AG04450 (cell line): ENCODE measurements at regions not wholly inside any gene's neighbourhood (a gene's known extent, or its start where the extent isn't known, plus 50 kb on each side); places are given as distances from the start of the nearest gene placed in this dataset.

ENCODE experiments used
- CTCF ChIA-PET: fragments of 300-600, 350-600 bp; formaldehyde crosslinking; extraction: SDS; loops from one replicate; lab custom pipeline; 2022; ENCODE audit warnings: antibody characterized with exemption, inconsistent platforms; lab: Charles Lee
- POLR2A ChIA-PET: fragments of 350-600 bp; formaldehyde crosslinking; extraction: SDS; loops from one replicate; lab custom pipeline; 2021; ENCODE audit warnings: antibody characterized with exemption, inconsistent platforms; lab: Yijun Ruan, JAX
- DNase-seq: peaks from one replicate; pipeline ENCODE4 v3.0.0-alpha.2; 2011; ENCODE audit warnings: low read depth, low spot score
- H3K27ac ChIP-seq: one replicate; pipeline ENCODE4 v1.5.1; 2012; ENCODE audit warnings: low read depth, low read length, control low read depth
- H3K27me3 ChIP-seq: one replicate; pipeline ENCODE4 v1.6.0; 2012; ENCODE audit warnings: low read length; ENCODE audit not compliant: control insufficient read depth, insufficient read depth
- H3K4me3 ChIP-seq: 2 replicates; pipeline ENCODE4 v1.5.1; 2011; ENCODE audit warnings: mild to moderate bottlenecking, low read depth, low read length, control low read depth
- H3K9me3 ChIP-seq: 2 replicates; pipeline ENCODE4 v1.5.1; 2012; ENCODE audit warnings: low read length; ENCODE audit not compliant: control insufficient read depth, insufficient read depth
- TF ChIP-seq, protein P1 (sequence below): IDR thresholded peaks from 2 replicates; pipeline ENCODE4 v1.5.1; 2011; ENCODE audit warnings: low read depth, low read length, control low read depth, inconsistent platforms

DNA sequence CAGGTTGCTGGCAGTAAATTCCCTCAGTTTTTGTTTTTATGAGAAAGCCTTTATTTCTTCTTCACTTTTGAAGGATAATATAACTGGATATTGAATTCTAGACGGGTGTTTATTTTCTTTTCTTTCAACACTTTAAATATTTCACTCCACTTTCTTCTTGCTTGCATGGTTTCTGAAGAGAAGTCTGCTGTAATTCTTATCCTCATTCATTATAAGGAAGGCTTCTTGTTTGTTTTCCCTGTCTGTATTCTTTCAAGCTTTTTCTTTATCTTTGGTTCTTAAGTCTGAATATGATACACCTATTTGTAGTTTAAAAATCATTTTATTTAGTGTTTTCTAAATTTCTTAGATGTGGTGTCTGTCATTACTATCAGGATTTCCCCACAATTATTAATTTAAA is 1054.3 kb downstream of the TLE1 start:
- no peak overlapping the region for H3K4me3 ChIP-seq
- TF ChIP-seq, protein P1, sequence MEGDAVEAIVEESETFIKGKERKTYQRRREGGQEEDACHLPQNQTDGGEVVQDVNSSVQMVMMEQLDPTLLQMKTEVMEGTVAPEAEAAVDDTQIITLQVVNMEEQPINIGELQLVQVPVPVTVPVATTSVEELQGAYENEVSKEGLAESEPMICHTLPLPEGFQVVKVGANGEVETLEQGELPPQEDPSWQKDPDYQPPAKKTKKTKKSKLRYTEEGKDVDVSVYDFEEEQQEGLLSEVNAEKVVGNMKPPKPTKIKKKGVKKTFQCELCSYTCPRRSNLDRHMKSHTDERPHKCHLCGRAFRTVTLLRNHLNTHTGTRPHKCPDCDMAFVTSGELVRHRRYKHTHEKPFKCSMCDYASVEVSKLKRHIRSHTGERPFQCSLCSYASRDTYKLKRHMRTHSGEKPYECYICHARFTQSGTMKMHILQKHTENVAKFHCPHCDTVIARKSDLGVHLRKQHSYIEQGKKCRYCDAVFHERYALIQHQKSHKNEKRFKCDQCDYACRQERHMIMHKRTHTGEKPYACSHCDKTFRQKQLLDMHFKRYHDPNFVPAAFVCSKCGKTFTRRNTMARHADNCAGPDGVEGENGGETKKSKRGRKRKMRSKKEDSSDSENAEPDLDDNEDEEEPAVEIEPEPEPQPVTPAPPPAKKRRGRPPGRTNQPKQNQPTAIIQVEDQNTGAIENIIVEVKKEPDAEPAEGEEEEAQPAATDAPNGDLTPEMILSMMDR, result no peak
- DNase-seq, result no peak

DNA sequence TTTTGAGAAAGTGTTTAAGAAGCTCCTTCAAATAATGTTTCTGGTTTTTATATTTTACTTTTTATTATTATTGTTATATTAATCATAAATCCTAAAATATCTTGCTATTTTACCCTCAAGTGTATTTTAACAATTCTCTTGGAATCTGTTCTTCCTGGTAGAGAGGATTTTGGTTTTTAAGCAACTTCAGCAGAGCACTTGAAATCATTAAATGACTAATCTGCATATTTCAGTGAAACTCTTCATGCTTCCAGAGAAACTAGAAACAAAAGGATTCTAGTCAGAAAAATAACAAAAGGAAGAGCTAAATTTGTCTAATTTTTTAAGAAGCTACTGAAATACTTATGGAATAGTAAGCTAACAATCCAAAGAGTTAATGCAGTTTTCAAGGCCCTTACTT is 1057.3 kb downstream of the TLE1 start:
- ChIA-PET CTCF (no interaction called here), POLR2A (no interaction called here)
- no peaks in the 10 kb centered on the region for H3K9me3 ChIP-seq
- no peak overlapping the region for H3K4me3 ChIP-seq
- DNase-seq, result no peak
- TF ChIP-seq, protein P1, result no peak
- H3K27ac ChIP-seq, result no peak overlapping the region
- H3K27me3 ChIP-seq, result no peaks in the 10 kb centered on the region

More for the DNA sequence above, 1054.3 kb downstream of the TLE1 start:
- Histone ChIP-seq H3K27ac (no peak overlapping the region), H3K9me3 (no peaks in the 10 kb centered on the region), H3K27me3 (no peaks in the 10 kb centered on the region)
- ChIA-PET CTCF (no interaction called here), POLR2A (no interaction called here)

DNA sequence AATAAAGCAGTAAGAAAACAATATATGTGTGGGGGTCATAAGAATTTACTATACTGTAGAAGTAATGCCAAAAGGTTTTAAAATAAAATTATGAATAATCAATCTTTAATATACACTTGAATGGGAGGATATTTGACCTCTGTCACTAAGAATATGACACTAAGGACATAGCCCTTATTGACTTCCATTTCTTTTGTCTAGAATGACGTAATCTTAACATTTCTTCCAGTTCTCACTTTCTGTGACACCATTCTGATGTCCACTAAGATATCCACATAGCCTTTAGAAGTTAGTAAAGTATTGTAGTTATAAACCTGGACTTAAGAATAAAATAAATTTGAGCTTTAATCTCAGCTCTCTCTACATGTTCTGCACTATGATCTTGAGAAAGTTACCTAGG is 1050.7 kb downstream of the TLE4 start:
- POLR2A ChIA-PET, result no interaction called here
- CTCF ChIA-PET, result no interaction called here
- Histone ChIP-seq H3K27ac (no peak overlapping the region), H3K4me3 (no peak overlapping the region), H3K9me3 (no peaks in the 10 kb centered on the region), H3K27me3 (no peaks in the 10 kb centered on the region)
- TF ChIP-seq, protein P1, result no peak
- DNase-seq, result no peak

DNA sequence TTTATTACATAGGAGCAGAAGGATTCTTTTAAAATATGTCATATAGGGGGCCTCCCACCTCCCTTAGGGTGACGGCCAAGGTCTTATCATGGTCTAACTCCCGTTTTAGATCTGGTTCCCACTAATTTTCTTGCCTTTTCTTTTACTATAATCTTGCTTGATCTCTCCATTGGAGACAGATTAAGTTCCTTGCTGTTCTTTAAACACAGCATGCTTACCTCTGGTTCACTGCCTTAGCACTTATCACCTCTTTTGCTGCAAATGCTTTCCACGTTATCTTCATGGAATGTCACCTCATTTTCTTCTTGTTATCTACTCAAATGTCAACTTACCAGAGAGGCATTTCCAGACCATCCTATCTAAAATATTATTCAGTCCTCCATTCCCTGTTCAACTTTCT is 1047.6 kb downstream of the TLE4 start:
- no peak for DNase-seq
- CTCF ChIA-PET, result no interaction called here
- H3K4me3 ChIP-seq, result no peak overlapping the region
- H3K27ac ChIP-seq, result no peak overlapping the region
- POLR2A ChIA-PET, result no interaction called here
- no peaks in the 10 kb centered on the region for H3K9me3 ChIP-seq
- no peaks in the 10 kb centered on the region for H3K27me3 ChIP-seq
- TF ChIP-seq, protein P1, result no peak

DNA sequence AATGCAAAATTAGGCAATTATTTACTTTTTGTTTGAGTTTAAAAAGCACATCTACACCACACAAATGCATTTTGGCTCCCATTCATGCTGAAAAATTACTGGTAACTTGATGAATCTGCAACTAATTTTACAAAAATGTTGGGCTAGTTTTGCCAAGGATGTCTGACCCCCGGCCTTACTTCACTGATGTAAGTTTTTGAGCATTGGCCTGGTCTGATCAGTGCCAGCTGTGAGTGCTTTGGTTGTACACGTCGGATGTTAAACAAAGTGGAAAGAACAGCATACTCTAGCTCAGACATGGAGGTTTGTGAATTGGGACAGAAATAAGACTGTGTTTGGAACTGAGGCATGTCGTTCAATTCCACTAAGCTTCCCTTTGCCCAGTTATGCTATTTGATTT is 1044.2 kb downstream of the TLE4 start:
- Histone ChIP-seq H3K9me3 (no peaks in the 10 kb centered on the region), H3K27ac (no peak overlapping the region), H3K27me3 (no peaks in the 10 kb centered on the region), H3K4me3 (no peak overlapping the region)
- POLR2A ChIA-PET, result no interaction called here
- CTCF ChIA-PET, result no interaction called here
- peak; percentile 33 for DNase-seq
- TF ChIP-seq, protein P1, result no peak
